ENCODE measurements at regions not wholly inside any gene's neighbourhood (a gene's known extent, or its start where the extent isn't known, plus 50 kb on each side); places are given as distances from the start of the nearest gene placed in this dataset.

GRCh38 chrX:100478714-100479306 lies 68.7 kb upstream of the PCDH19 start:
- Histone ChIP-seq H3K4me3 (ENCODE audit: low read depth, low read length) (no peak overlapping the region), H3K27me3 (ENCODE audit: insufficient read depth, low read depth, severe bottlenecking) (peaks cover 25% of the 10 kb centered on the region), H3K9me3 (ENCODE audit: severe bottlenecking) (no peaks in the 10 kb centered on the region), H3K27ac (no peak overlapping the region), H3K36me3 (no peaks in the 10 kb centered on the region)
- TF ChIP-seq CTCF (IDR thresholded peaks at IDR 0.05; ENCODE audit: low read depth, low read length): no peak
- no peak for DNase-seq

GRCh38 chrX:100477958-100478357 lies 67.9 kb upstream of the PCDH19 start:
- Histone ChIP-seq H3K36me3 (no peaks in the 10 kb centered on the region), H3K27me3 (ENCODE audit: insufficient read depth, low read depth, severe bottlenecking) (peaks cover 21% of the 10 kb centered on the region), H3K9me3 (ENCODE audit: severe bottlenecking) (no peaks in the 10 kb centered on the region), H3K4me3 (ENCODE audit: low read depth, low read length) (no peak overlapping the region), H3K27ac (no peak overlapping the region)
- TF ChIP-seq CTCF (IDR thresholded peaks at IDR 0.05; ENCODE audit: low read depth, low read length): no peak
- DNase-seq: no peak

- Histone ChIP-seq H3K9me3 (ENCODE audit: severe bottlenecking) (no peaks in the 10 kb centered on the region), H3K27me3 (ENCODE audit: insufficient read depth, low read depth, severe bottlenecking) (peaks cover 19% of the 10 kb centered on the region), H3K27ac (no peak overlapping the region), H3K36me3 (no peaks in the 10 kb centered on the region), H3K4me3 (ENCODE audit: low read depth, low read length) (no peak overlapping the region)
- no peak for DNase-seq
- TF ChIP-seq CTCF (IDR thresholded peaks at IDR 0.05; ENCODE audit: low read depth, low read length): no peak
These were observed 67.4 kb upstream of the PCDH19 start for GRCh38 chrX:100477467-100477866.
